IMR-90 (cell line): ENCODE measurements at regions not wholly inside any gene's neighbourhood (a gene's known extent, or its start where the extent isn't known, plus 50 kb on each side); places are given as distances from the start of the nearest gene placed in this dataset.

Experiments
- ATAC-seq: fragments of 200-7000 bp; cut with Tn5 transposase; 2 replicates; pipeline ENCODE4 v1.9.1; 2020; ENCODE audit warnings: low read depth, mild to moderate bottlenecking, moderate library complexity
- BruUV-seq: library from RNA; stranded (reverse); fragments of 400-500 nt; replicated peaks from 2 replicates; lab custom pipeline; 2021; lab: Mats Ljungman, UMichigan
- CTCF ChIA-PET: fragments of 300-600 bp; formaldehyde crosslinking; extraction: SDS; loops from one replicate; lab custom pipeline; 2021; ENCODE audit warnings: antibody characterized with exemption; lab: Yijun Ruan, JAX
- POLR2A ChIA-PET: fragments of 300-600 bp; sonication (Branson Sonifier 250); formaldehyde crosslinking; loops from one replicate; lab custom pipeline; 2022; ENCODE audit warnings: antibody characterized with exemption; ENCODE audit not compliant: unreplicated experiment; lab: Charles Lee
- DNase-seq: peaks from one replicate; pipeline ENCODE4 v3.0.0; 2013
- H2AFZ ChIP-seq: replicated peaks from 2 replicates; pipeline ENCODE3; 2013; ENCODE audit warnings: low read length, mild to moderate bottlenecking; ENCODE audit not compliant: poor library complexity
- H2AK5ac ChIP-seq: 2 replicates; pipeline ENCODE4 v1.6.1; 2013; ENCODE audit warnings: low read depth, low read length, inconsistent platforms
- H2AK9ac ChIP-seq: replicated peaks from 2 replicates; pipeline ENCODE3; 2013; ENCODE audit warnings: mild to moderate bottlenecking, low read depth, low read length, moderate library complexity; ENCODE audit not compliant: poor library complexity
- H2BK120ac ChIP-seq: 2 replicates; pipeline ENCODE4 v1.6.1; 2013; ENCODE audit warnings: low read depth, low read length, inconsistent platforms
- H2BK15ac ChIP-seq: 3 replicates; pipeline ENCODE4 v1.6.1; 2013; ENCODE audit warnings: low read depth, low read length, inconsistent platforms
- H2BK20ac ChIP-seq: 2 replicates; pipeline ENCODE4 v1.6.1; 2013; ENCODE audit warnings: low read depth, mild to moderate bottlenecking, inconsistent platforms, low read length, moderate library complexity
- H2BK5ac ChIP-seq: 2 replicates; pipeline ENCODE4 v1.6.1; 2013; ENCODE audit warnings: mild to moderate bottlenecking, low read depth, low read length, inconsistent platforms; ENCODE audit not compliant: poor library complexity, severe bottlenecking
- H3K14ac ChIP-seq: replicated peaks from 2 replicates; pipeline ENCODE4 v1.6.1; 2013; ENCODE audit warnings: low read depth, low read length, inconsistent platforms
- H3K18ac ChIP-seq: 2 replicates; pipeline ENCODE4 v1.6.1; 2013; ENCODE audit warnings: low read depth, low read length, control low read depth
- H3K23ac ChIP-seq: 2 replicates; pipeline ENCODE4 v1.6.1; 2013; ENCODE audit warnings: low read depth, low read length, inconsistent platforms
- H3K27ac ChIP-seq: 2 replicates; pipeline ENCODE4 v1.5.1; 2013; ENCODE audit warnings: mild to moderate bottlenecking, control low read depth, low read length; ENCODE audit not compliant: insufficient read depth
- H3K27me3 ChIP-seq: 2 replicates; pipeline ENCODE4 v1.6.1; 2013; ENCODE audit warnings: low read length; ENCODE audit not compliant: control insufficient read depth, insufficient read depth
- H3K36me3 ChIP-seq: 2 replicates; pipeline ENCODE4 v1.6.1; 2013; ENCODE audit warnings: low read length, mixed read lengths; ENCODE audit not compliant: control insufficient read depth, insufficient read depth
- H3K4ac ChIP-seq: 2 replicates; pipeline ENCODE4 v1.6.1; 2013; ENCODE audit warnings: low read depth, low read length, inconsistent platforms
- H3K4me1 ChIP-seq: 2 replicates; pipeline ENCODE4 v1.6.1; 2013; ENCODE audit warnings: low read length, mixed read lengths; ENCODE audit not compliant: control insufficient read depth, insufficient read depth
- H3K4me2 ChIP-seq: 2 replicates; pipeline ENCODE4 v1.6.1; 2013; ENCODE audit warnings: low read depth, mild to moderate bottlenecking, control low read depth, low read length, moderate library complexity
- H3K4me3 ChIP-seq: 2 replicates; pipeline ENCODE4 v1.5.1; 2013; ENCODE audit warnings: low read depth, mild to moderate bottlenecking, control low read depth, low read length, moderate library complexity; ENCODE audit not compliant: insufficient read depth
- H3K56ac ChIP-seq: 2 replicates; pipeline ENCODE4 v1.6.1; 2013; ENCODE audit warnings: low read length, inconsistent platforms; ENCODE audit not compliant: insufficient read depth; ENCODE audit errors: extremely low read depth
- H3K79me1 ChIP-seq, 2 experiments: 2 replicates each; pipeline ENCODE4 v1.6.1; 2013; ENCODE audit warnings: low read length in 2 of 2, inconsistent platforms in 1 of 2, low read depth in 1 of 2
- H3K9ac ChIP-seq: 2 replicates; pipeline ENCODE4 v1.6.1; 2013; ENCODE audit warnings: low read depth, low read length, control low read depth
- H3K9me1 ChIP-seq: 2 replicates; pipeline ENCODE4 v1.6.1; 2013; ENCODE audit warnings: low read length, inconsistent platforms; ENCODE audit not compliant: insufficient read depth
- H3K9me3 ChIP-seq: 2 replicates; pipeline ENCODE4 v1.6.1; 2013; ENCODE audit warnings: low read length; ENCODE audit not compliant: control insufficient read depth, insufficient read depth
- H4K20me1 ChIP-seq: 2 replicates; pipeline ENCODE4 v1.6.1; 2013; ENCODE audit warnings: low read length, inconsistent platforms; ENCODE audit not compliant: insufficient read depth
- H4K5ac ChIP-seq: 2 replicates; pipeline ENCODE4 v1.6.1; 2013; ENCODE audit warnings: mild to moderate bottlenecking, low read depth, low read length, control low read depth
- H4K8ac ChIP-seq, 2 experiments: 2 replicates each; pipeline ENCODE4 v1.6.1; 2013; ENCODE audit warnings: low read depth in 2 of 2, low read length in 2 of 2, control low read depth in 1 of 2, inconsistent platforms in 1 of 2
- H4K91ac ChIP-seq: 2 replicates; pipeline ENCODE4 v1.6.1; 2013; ENCODE audit warnings: low read depth, low read length, inconsistent platforms; ENCODE audit not compliant: insufficient read depth
- FOS ChIP-seq: fragments of 150-350 bp; IDR thresholded peaks from 2 replicates; pipeline ENCODE4 v1.6.1; 2016; ENCODE audit warnings: low read depth, low read length
- RFX5 ChIP-seq: IDR thresholded peaks from 2 replicates; pipeline ENCODE4 v1.8.0; 2012; ENCODE audit warnings: low read depth, mild to moderate bottlenecking, low read length, moderate library complexity
- WGBS, 2 experiments: methylation state at CpG; one replicate each; pipeline versions ENCODE4 v1.1.5 to v1.1.7; 2013; ENCODE audit warnings: missing lambda C conversion rate in 2 of 2; ENCODE audit not compliant: insufficient read length in 1 of 2; ENCODE audit errors: extremely low coverage in 2 of 2; 5-methylcytosine and 5-hydroxymethylcytosine counted together
- dilution Hi-C: fragments of 300-500 bp; cut with HindIII; formaldehyde crosslinking; loops from one replicate; pipeline ENCODE4 v1.14.3; 2018; ENCODE audit warnings: low sequenced_read_pairs; ENCODE audit not compliant: unreplicated experiment
- in situ Hi-C: fragments of 300-500 bp; cut with MboI; formaldehyde crosslinking; loops from 3 replicates; pipeline ENCODE4 v1.14.3; 2019; ENCODE audit warnings: low sequenced_read_pairs, inconsistent platforms, mixed read lengths
- intact Hi-C: fragments of 100-400 bp; cut with micrococcal nuclease; formaldehyde crosslinking; loops from 2 replicates; pipeline ENCODE4 v1.10.0; 2022

DNA sequence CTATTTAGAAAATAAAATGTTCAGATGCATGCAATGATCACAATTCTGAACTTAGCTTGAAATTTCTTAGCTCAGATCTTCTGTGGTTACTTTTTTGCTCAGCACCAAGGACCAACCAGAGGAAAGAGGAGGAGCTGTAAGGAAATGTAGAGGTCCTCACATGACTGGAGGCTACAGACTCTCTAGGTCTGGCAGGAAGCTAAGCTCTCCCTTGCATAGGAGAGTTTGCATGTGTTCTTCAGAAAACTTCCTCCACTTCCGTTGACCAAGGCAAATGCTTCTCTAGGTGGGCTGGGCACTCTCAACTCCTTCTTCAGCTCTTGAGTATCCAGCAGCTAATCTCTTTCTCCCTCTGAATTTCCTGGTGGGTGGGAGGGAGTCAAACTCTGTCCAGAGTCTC, 119.6 kb downstream of the BTC start:
- dilution Hi-C loops: no loop called here
- Histone ChIP-seq H2AK9ac (no peak overlapping the region), H3K23ac (no peak overlapping the region), H3K36me3 (no peaks in the 10 kb centered on the region), H3K9me1 (no peaks in the 10 kb centered on the region), H3K14ac (no peak overlapping the region), H3K4me3 (no peak overlapping the region), H3K9me3 (no peaks in the 10 kb centered on the region), H2BK20ac (no peak overlapping the region), H3K56ac (no peak overlapping the region), H3K4me2 (no peak overlapping the region), H3K4me1 (no peaks in the 10 kb centered on the region), H4K5ac (no peak overlapping the region), H3K9ac (no peak overlapping the region), H2BK15ac (no peak overlapping the region), H3K4ac (no peak overlapping the region), H3K18ac (no peak overlapping the region), H2BK5ac (no peak overlapping the region), H4K20me1 (no peaks in the 10 kb centered on the region), H3K79me1 (no peaks in the 10 kb centered on the region), H4K8ac (peak overlapping the region in 1 of 2 experiments; percentile 36; a peak in 1 of 4 replicates), H2AK5ac (no peak overlapping the region), H3K27me3 (peaks cover 1% of the 10 kb centered on the region; the same call in 1 of the 2 replicates), H2AFZ (peak overlapping the region; percentile 55), H2BK120ac (peak overlapping the region; percentile 7; the same call in 1 of the 2 replicates), H4K91ac (peak overlapping the region; percentile 58; the same call in 1 of the 2 replicates), H3K27ac (no peak overlapping the region)
- ATAC-seq: no peak
- CTCF ChIA-PET: interaction anchor here (0.9 to 3.4 kb wide), 8 partner anchors 142 to 357 kb away, joined by 3 to 29 read pairs (median 5); no protein-coding TSS in a partner anchor
- DNase-seq: no peak
- TF ChIP-seq RFX5 (no peak), FOS (no peak)
- in situ Hi-C loops: loop anchor here (5.0 to 10.0 kb wide), 4 partner anchors 142 to 480 kb away; no protein-coding TSS in a partner anchor
- no TSS peak for BruUV-seq
- intact Hi-C loops: loop anchor here (1.0 to 10.0 kb wide), 7 partner anchors 52 to 482 kb away; partner anchors contain the start of gene AREG
- no CpG with 5 or more reads among the region's 1 CpG for WGBS, 2 experiments
- POLR2A ChIA-PET: no interaction called here
